Erythroblast (primary cell): ENCODE measurements at regions not wholly inside any gene's neighbourhood (a gene's known extent, or its start where the extent isn't known, plus 50 kb on each side); places are given as distances from the start of the nearest gene placed in this dataset.
"Not testable (repeated sequence)": the region's sequence is repeated elsewhere in the genome, so short reads cannot be mapped to it uniquely, and the experiment has no call there.

ENCODE experiments used
- DNase-seq, 2 experiments: peaks; one replicate each; lab custom pipeline; 2025; lab: John Stamatoyannopoulos, UW
- GATA1 ChIP-seq: IDR thresholded peaks from 2 replicates; pipeline ENCODE4 v1.6.1; 2011; ENCODE audit warnings: low read depth, mild to moderate bottlenecking, control low read depth, low read length, moderate library complexity
- POLR2A ChIP-seq: IDR thresholded peaks from 2 replicates; pipeline ENCODE4 v1.6.1; 2011; ENCODE audit warnings: mild to moderate bottlenecking, low read length

DNA sequence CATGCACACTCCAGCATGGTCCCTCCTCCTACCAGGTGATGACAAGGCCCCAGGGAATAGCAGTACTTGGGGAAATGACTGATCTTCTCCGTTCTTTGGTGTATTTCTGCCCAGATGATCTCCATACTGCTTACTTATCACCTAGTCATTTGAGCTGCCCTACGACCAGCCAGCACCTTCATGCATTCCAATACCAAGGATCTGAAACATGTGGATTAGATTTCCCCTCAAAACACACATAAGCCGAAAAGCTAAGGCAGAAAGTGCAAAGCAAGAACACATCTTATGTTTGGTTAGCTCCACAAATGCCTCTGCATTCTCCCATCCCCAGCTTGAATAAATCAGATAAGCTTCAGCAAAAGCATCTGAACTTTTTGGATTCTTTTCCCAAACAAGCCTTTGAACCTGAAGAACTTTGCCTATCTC, 64.8 kb upstream of the BCL6 start:
- no peak for TF ChIP-seq GATA1
- no peak for TF ChIP-seq POLR2A
- DNase-seq: no peak

- no peak for TF ChIP-seq GATA1
Observed at GRCh38 chr3:187811585-187812250, 66.5 kb upstream of the BCL6 start.

GRCh38 chr3:187812496-187812895, 67.2 kb upstream of the BCL6 start:
- no peak for TF ChIP-seq GATA1
- no peak for TF ChIP-seq POLR2A
- no peak for DNase-seq

More at GRCh38 chr3:187811585-187812250, 66.5 kb upstream of the BCL6 start:
- DNase-seq: no peak

DNA sequence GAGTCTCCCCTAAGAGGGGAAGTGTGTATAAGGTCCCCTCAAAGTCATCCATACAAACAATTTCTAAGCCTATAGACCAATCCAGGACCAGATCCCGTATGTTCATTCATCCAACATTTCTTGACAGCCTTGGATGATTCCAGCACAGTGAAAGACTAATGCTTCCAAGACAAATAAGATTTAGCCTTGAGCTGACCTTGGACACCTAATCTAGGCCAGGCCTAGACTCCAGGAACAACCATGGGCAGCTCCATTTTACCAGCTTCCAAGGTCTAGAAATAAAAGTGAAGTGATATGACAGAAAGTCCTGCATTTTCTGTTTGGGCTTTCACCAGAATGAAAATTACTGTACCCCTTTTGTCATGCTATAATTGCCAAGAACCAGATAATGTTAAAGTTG, 67.9 kb upstream of the BCL6 start:
- no peak for DNase-seq
- TF ChIP-seq GATA1 (no peak), POLR2A (no peak)

GRCh38 chr3:187817766-187818165, 72.5 kb upstream of the BCL6 start:
- not testable (repeated sequence) for DNase-seq

DNA sequence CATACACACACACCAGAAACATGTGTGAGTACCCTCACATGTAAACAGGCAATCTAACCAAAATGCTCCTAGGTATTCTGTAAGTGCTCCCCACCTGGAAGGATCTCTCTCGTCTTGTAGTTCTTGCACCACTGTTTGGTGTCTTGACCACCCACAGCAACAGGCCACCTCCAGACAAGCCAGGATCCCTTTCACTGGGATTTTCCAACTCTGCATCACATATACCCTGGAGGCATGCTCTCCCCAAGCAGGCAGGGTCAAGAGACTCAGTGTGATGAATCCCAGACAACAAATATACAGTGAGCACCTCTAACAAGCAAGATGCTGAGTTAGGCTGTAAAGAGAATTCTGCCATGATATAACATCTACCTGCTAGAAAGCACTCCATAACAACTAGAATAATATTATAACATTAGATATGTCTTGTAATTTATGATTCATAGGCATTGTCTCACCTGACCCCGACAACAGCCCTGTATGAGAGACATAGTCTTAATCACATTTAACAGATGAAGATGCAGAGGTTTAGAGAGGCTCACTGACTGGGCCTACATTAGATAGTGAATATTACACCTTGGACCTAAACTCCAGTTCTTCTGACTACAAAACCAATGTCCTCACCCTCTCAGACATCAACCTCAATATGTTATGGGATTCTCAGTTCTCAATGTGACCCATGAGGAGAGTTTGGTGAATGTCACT, 76.5 kb upstream of the BCL6 start:
- no peak for DNase-seq
- TF ChIP-seq GATA1 (no peak), POLR2A (no peak)

DNA sequence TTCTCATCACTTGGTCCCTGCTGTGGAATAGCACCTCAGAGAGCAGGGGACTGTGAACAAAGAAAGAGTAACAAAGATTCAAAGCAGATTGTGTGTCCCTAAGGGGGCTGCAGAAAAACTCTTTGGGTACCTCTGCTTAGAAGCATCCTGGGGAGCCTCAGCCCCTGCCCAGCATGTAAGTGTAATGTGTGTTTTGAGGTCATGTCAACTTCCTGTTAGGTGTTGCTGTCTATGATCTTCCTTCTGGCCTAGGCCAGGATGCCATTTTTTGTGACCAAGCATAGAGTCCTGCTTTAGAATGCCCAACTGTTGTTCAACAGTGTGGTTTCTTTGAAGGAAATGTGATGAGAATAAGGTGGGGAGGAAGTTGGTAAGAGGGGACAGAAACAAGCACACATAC, 77.1 kb upstream of the BCL6 start:
- DNase-seq: no peak
- TF ChIP-seq POLR2A: no peak
- no peak for TF ChIP-seq GATA1

GRCh38 chr3:187823746-187824145, 78.5 kb upstream of the BCL6 start:
- no peak for DNase-seq
- no peak for TF ChIP-seq POLR2A
- no peak for TF ChIP-seq GATA1

DNA sequence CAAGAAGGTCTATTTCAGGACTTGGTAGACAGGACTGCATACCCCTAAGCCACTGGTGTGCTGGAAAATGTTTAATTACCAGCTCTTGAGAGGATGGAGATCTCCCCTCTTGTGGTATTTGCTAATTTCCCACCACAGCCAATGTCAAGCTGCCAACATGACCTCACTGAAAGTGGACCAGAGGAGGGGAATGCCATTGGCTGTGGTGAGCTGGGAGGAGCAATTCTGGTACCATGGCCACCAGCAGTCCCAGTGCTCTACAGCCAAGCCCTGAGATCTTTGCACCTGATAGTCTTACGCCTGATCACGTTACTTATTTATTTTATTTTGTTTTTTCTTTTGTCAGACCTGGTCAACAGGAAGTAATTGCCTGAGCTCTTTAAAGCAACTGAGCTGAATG, 82.5 kb upstream of the BCL6 start:
- no peak for TF ChIP-seq POLR2A
- TF ChIP-seq GATA1: no peak
- DNase-seq: no peak

GRCh38 chr3:187828579-187829452, 83.5 kb upstream of the BCL6 start:
- DNase-seq: no peak
- TF ChIP-seq POLR2A: no peak
- no peak for TF ChIP-seq GATA1

- DNase-seq: no peak
- TF ChIP-seq POLR2A (no peak), GATA1 (no peak)
Observed at GRCh38 chr3:187830181-187830580, 84.9 kb upstream of the BCL6 start.

DNA sequence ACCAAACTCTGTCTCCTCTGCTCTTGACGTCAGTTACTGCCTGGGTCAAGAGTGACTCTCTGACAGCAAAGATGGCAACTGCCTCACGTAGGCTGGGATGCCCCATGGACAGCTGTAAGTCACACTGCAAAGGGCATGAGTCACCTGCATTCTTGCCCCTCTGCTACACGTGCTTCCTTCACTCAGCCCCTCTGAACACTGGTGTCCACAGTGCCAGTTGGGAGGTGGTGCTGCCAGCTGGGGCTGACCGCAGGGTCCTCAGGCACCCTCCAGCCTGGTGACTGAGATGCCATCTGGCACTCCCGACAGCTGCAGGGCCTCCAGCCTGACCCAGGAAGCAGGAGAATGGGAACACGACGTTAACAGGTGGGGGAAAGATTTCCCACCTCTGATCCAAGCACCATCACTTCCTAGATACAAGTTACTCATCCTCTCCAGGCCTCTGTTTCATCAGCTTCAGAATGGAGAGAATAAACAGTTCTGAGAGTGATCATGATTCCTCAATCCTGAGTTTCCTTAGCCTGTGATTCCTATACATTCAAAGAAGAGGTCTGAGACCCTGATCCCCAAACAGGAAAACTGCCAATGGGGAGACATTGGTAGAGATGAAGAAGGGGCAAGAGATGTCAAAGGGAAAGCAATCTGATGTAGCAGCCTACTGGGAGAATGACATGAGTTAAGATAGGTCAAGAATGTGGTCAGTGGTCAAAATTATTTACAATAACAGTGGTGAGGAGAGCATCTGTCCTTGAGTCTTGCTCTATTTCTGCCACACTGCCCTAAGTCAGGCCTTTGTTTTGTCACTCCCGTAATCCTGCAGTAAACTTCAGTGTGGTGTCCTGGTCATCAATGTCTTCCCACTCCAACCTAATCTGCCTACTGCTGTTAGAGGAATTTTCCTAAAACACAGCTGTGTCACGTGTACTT, 86.1 kb upstream of the BCL6 start:
- DNase-seq: no peak

GRCh38 chr3:187832202-187832601, 86.9 kb upstream of the BCL6 start:
- TF ChIP-seq POLR2A (no peak), GATA1 (no peak)
- no peak for DNase-seq

More for the DNA sequence above, 86.1 kb upstream of the BCL6 start:
- TF ChIP-seq POLR2A (no peak), GATA1 (no peak)
